GM18870 (cell line): ENCODE measurements at regions not wholly inside any gene's neighbourhood (a gene's known extent, or its start where the extent isn't known, plus 50 kb on each side); places are given as distances from the start of the nearest gene placed in this dataset.

ENCODE experiments used
- ATAC-seq: cut with Tn5 transposase; IDR thresholded peaks from one replicate; pipeline ENCODE4 v1.9.1; 2021; ENCODE audit warnings: moderate library complexity; ENCODE audit not compliant: unreplicated experiment

- ATAC-seq: no peak
These were observed 163.8 kb upstream of the RGMA start for GRCh38 chr15:93252780-93253179.

GRCh38 chr15:93250950-93251349 lies 161.9 kb upstream of the RGMA start:
- ATAC-seq: no peak

- ATAC-seq: no peak
These were observed 161.2 kb upstream of the RGMA start for GRCh38 chr15:93250209-93250608.

- no peak for ATAC-seq
These were observed 160.6 kb upstream of the RGMA start for GRCh38 chr15:93249623-93250022.

- no peak for ATAC-seq
These were observed 158.6 kb upstream of the RGMA start for GRCh38 chr15:93247466-93248121.

GRCh38 chr15:93246266-93247242 lies 157.5 kb upstream of the RGMA start:
- no peak for ATAC-seq

GRCh38 chr15:93245661-93246042 lies 156.6 kb upstream of the RGMA start:
- no peak for ATAC-seq

GRCh38 chr15:93244696-93245660 lies 156.0 kb upstream of the RGMA start:
- no peak for ATAC-seq

- ATAC-seq: no peak
These were observed 154.6 kb upstream of the RGMA start for GRCh38 chr15:93243573-93243972.

- ATAC-seq: no peak
These were observed 152.9 kb upstream of the RGMA start for GRCh38 chr15:93241696-93242585.

- ATAC-seq: no peak
These were observed 151.0 kb upstream of the RGMA start for GRCh38 chr15:93239993-93240392.

GRCh38 chr15:93239591-93239990 lies 150.6 kb upstream of the RGMA start:
- no peak for ATAC-seq

GRCh38 chr15:93238641-93239040 lies 149.6 kb upstream of the RGMA start:
- no peak for ATAC-seq

GRCh38 chr15:93235926-93236780 lies 147.1 kb upstream of the RGMA start:
- no peak for ATAC-seq

- ATAC-seq: no peak
These were observed 146.3 kb upstream of the RGMA start for GRCh38 chr15:93235269-93235668.

- no peak for ATAC-seq
These were observed 144.7 kb upstream of the RGMA start for GRCh38 chr15:93233710-93234109.

- ATAC-seq: no peak
These were observed 143.8 kb upstream of the RGMA start for GRCh38 chr15:93232845-93233244.

- no peak for ATAC-seq
These were observed 143.0 kb upstream of the RGMA start for GRCh38 chr15:93231994-93232393.

- no peak for ATAC-seq
These were observed 142.4 kb upstream of the RGMA start for GRCh38 chr15:93231261-93231925.
